HG03095 (cell line): ENCODE measurements at regions not wholly inside any gene's neighbourhood (a gene's known extent, or its start where the extent isn't known, plus 50 kb on each side); places are given as distances from the start of the nearest gene placed in this dataset.

Experiments used
- ATAC-seq: cut with Tn5 transposase; IDR thresholded peaks from one replicate; pipeline ENCODE4 v1.9.1; 2021; ENCODE audit warnings: moderate library complexity; ENCODE audit not compliant: unreplicated experiment

- no peak for ATAC-seq
These were observed 294.5 kb upstream of the NBEA start for GRCh38 chr13:34647379-34648150.

GRCh38 chr13:34654203-34654602 is 287.9 kb upstream of the NBEA start:
- no peak for ATAC-seq

GRCh38 chr13:34654647-34655046 is 287.4 kb upstream of the NBEA start:
- ATAC-seq, result no peak

GRCh38 chr13:34655554-34655953 is 286.5 kb upstream of the NBEA start:
- no peak for ATAC-seq

- no peak for ATAC-seq
These were observed 284.4 kb upstream of the NBEA start for GRCh38 chr13:34657716-34658115.

- ATAC-seq, result no peak
These were observed 274.5 kb upstream of the NBEA start for GRCh38 chr13:34667286-34668218.

GRCh38 chr13:34671137-34671536 is 270.9 kb upstream of the NBEA start:
- no peak for ATAC-seq

GRCh38 chr13:34672631-34673030 is 269.4 kb upstream of the NBEA start:
- no peak for ATAC-seq

GRCh38 chr13:34675626-34676025 is 266.4 kb upstream of the NBEA start:
- no peak for ATAC-seq

GRCh38 chr13:34678154-34678553 is 263.9 kb upstream of the NBEA start:
- ATAC-seq, result no peak

- ATAC-seq, result no peak
These were observed 260.6 kb upstream of the NBEA start for GRCh38 chr13:34681405-34681955.

GRCh38 chr13:34695063-34695462 is 247.0 kb upstream of the NBEA start:
- ATAC-seq, result no peak

- ATAC-seq, result no peak
These were observed 245.8 kb upstream of the NBEA start for GRCh38 chr13:34696296-34696695.

GRCh38 chr13:34696741-34697140 is 245.3 kb upstream of the NBEA start:
- no peak for ATAC-seq

- no peak for ATAC-seq
These were observed 243.1 kb upstream of the NBEA start for GRCh38 chr13:34698945-34699344.

GRCh38 chr13:34700155-34700554 is 241.9 kb upstream of the NBEA start:
- no peak for ATAC-seq

- ATAC-seq, result no peak
These were observed 240.2 kb upstream of the NBEA start for GRCh38 chr13:34701919-34702318.

- ATAC-seq, result no peak
These were observed 233.3 kb upstream of the NBEA start for GRCh38 chr13:34708566-34709313.

- no peak for ATAC-seq
These were observed 222.8 kb upstream of the NBEA start for GRCh38 chr13:34719060-34719875.

GRCh38 chr13:34720618-34721017 is 221.5 kb upstream of the NBEA start:
- ATAC-seq, result no peak
